SK-N-SH (cell line): ENCODE measurements at regions not wholly inside any gene's neighbourhood (a gene's known extent, or its start where the extent isn't known, plus 50 kb on each side); places are given as distances from the start of the nearest gene placed in this dataset.
A peak's percentile ranks its signal among the peaks of the same experiment; 100 is the strongest.

Source experiments
- CTCF ChIA-PET: fragments of 300-600, 350-600 bp; formaldehyde crosslinking; extraction: SDS; loops from one replicate; lab custom pipeline; 2021; lab: Yijun Ruan, JAX
- POLR2A ChIA-PET: fragments of 350-600 bp; sonication (Branson Sonifier 250); formaldehyde crosslinking; extraction: SDS; loops from one replicate; lab custom pipeline; 2020; ENCODE audit warnings: antibody characterized with exemption, inconsistent platforms; lab: Yijun Ruan, JAX
- DNase-seq: peaks from one replicate; pipeline ENCODE4 v3.0.0; 2012
- H2AFZ ChIP-seq: fragments of 200-600 bp; sonication (generic); 2 replicates; pipeline ENCODE4 v1.8.1; 2016; ENCODE audit warnings: antibody characterized with exemption, mild to moderate bottlenecking, low read depth
- H3F3A ChIP-seq: fragments of 200-600 bp; sonication (generic); replicated peaks from 2 replicates; pipeline ENCODE3; 2016; ENCODE audit warnings: antibody characterized with exemption, mild to moderate bottlenecking; ENCODE audit not compliant: insufficient read depth
- H3K27ac ChIP-seq, 2 experiments: fragments of 200-500 bp in 1 of 2; fragments of 200-600 bp in 1 of 2; sonication (Bioruptor generic) in 1 of 2; sonication (generic), shearing (Covaris generic) in 1 of 2; 2 replicates each; pipeline versions ENCODE4 v1.5.1 to v1.6.1; 2014 to 2016; ENCODE audit warnings: low read depth in 2 of 2, inconsistent platforms in 1 of 2, low read length in 1 of 2, mild to moderate bottlenecking in 1 of 2, mixed read lengths in 1 of 2
- H3K27me3 ChIP-seq: fragments of 200-600 bp; sonication (generic), shearing (Covaris generic); 2 replicates; pipeline ENCODE4 v1.6.1; 2016; ENCODE audit warnings: mixed run types; ENCODE audit not compliant: insufficient read depth
- H3K36me3 ChIP-seq, 2 experiments: fragments of 200-500 bp in 1 of 2; fragments of 200-600 bp in 1 of 2; sonication (Bioruptor generic) in 1 of 2; sonication (generic) in 1 of 2; replicated peaks in 1 of 2; 2 replicates each; pipeline versions ENCODE3 to v1.5.1; 2014 to 2016; ENCODE audit warnings: low read length in 1 of 2, mild to moderate bottlenecking in 1 of 2; ENCODE audit not compliant: insufficient read depth in 2 of 2, control insufficient read depth in 1 of 2
- H3K4me1 ChIP-seq, 2 experiments: fragments of 200-500 bp in 1 of 2; fragments of 200-600 bp in 1 of 2; sonication (Bioruptor generic) in 1 of 2; sonication (generic), shearing (Covaris generic) in 1 of 2; 2 replicates each; pipeline versions ENCODE4 v1.5.1 to v1.6.1; 2014 to 2016; ENCODE audit warnings: low read depth in 1 of 2, low read length in 1 of 2, mixed run types in 1 of 2; ENCODE audit not compliant: insufficient read depth in 2 of 2, control insufficient read depth in 1 of 2
- H3K4me2 ChIP-seq: fragments of 200-600 bp; sonication (generic), shearing (Covaris generic); 2 replicates; pipeline ENCODE4 v1.6.1; 2017; ENCODE audit warnings: mixed run types
- H3K4me3 ChIP-seq, 2 experiments: fragments of 200-500 bp in 1 of 2; fragments of 200-600 bp in 1 of 2; sonication (Bioruptor generic) in 1 of 2; sonication (generic), shearing (Covaris generic) in 1 of 2; 2 replicates each; pipeline versions ENCODE4 v1.5.1 to v1.8.1; 2014 to 2016; ENCODE audit warnings: low read depth in 2 of 2, inconsistent platforms in 1 of 2, low read length in 1 of 2, mild to moderate bottlenecking in 1 of 2, mixed read lengths in 1 of 2, moderate library complexity in 1 of 2
- H3K79me2 ChIP-seq: fragments of 200-600 bp; sonication (generic); 2 replicates; pipeline ENCODE4 v1.8.1; 2017; ENCODE audit warnings: mild to moderate bottlenecking; ENCODE audit not compliant: insufficient read depth
- H3K9ac ChIP-seq: fragments of 200-600 bp; sonication (generic); 2 replicates; pipeline ENCODE4 v1.6.1; 2017; ENCODE audit warnings: mixed run types
- H3K9me2 ChIP-seq: fragments of 200-600 bp; sonication (generic); 2 replicates; pipeline ENCODE4 v1.6.1; 2017; ENCODE audit warnings: mixed run types
- H3K9me3 ChIP-seq: fragments of 200-600 bp; sonication (generic); 2 replicates; pipeline ENCODE4 v1.6.1; 2017; ENCODE audit warnings: mixed run types, mild to moderate bottlenecking, moderate library complexity
- H4K20me1 ChIP-seq: fragments of 200-600 bp; sonication (generic); 2 replicates; pipeline ENCODE4 v1.6.1; 2017; ENCODE audit warnings: mild to moderate bottlenecking, mixed run types; ENCODE audit not compliant: insufficient read depth
- CHD2 ChIP-seq: fragments of 150-350 bp; IDR thresholded peaks from 2 replicates; pipeline ENCODE4 v1.6.1; 2018; ENCODE audit warnings: low read length; ENCODE audit not compliant: partially characterized antibody
- ELF1 ChIP-seq: IDR thresholded peaks from 2 replicates; pipeline ENCODE4 v1.4.0; 2012
- EP300 ChIP-seq, 2 experiments: IDR thresholded peaks; 2 replicates each; pipeline versions ENCODE4 v1.4.0 to v1.6.1; 2012; ENCODE audit warnings: borderline replicate concordance in 1 of 2, low read depth in 1 of 2, low read length in 1 of 2
- FOXJ3 ChIP-seq: sonication (generic); formaldehyde crosslinking; IDR thresholded peaks from 2 replicates; pipeline ENCODE4 v1.5.1; 2020; ENCODE audit warnings: mild to moderate bottlenecking, missing genetic modification reagents
- FOXM1 ChIP-seq: IDR thresholded peaks from 2 replicates; pipeline ENCODE4 v1.4.0; 2012; ENCODE audit warnings: low read depth, mild to moderate bottlenecking
- GATA2 ChIP-seq: sonication (generic); formaldehyde crosslinking; IDR thresholded peaks from 2 replicates; pipeline ENCODE4 v1.5.0; 2020; ENCODE audit warnings: mild to moderate bottlenecking, missing genetic modification reagents
- NFIC ChIP-seq: IDR thresholded peaks from 2 replicates; pipeline ENCODE4 v1.4.0; 2012; ENCODE audit warnings: borderline replicate concordance
- NRF1 ChIP-seq: IDR thresholded peaks from 2 replicates; pipeline ENCODE4 v1.6.1; 2012; ENCODE audit warnings: low read depth, mild to moderate bottlenecking, low read length
- PBX3 ChIP-seq: IDR thresholded peaks from 2 replicates; pipeline ENCODE4; 2012
- POLR2AphosphoS5 ChIP-seq: IDR thresholded peaks from 2 replicates; pipeline ENCODE4 v1.6.1; 2012; ENCODE audit warnings: low read depth, low read length
- RAD21 ChIP-seq: IDR thresholded peaks from 2 replicates; pipeline ENCODE4 v1.6.1; 2012; ENCODE audit warnings: mild to moderate bottlenecking, low read length
- RCOR1 ChIP-seq: fragments of 150-350 bp; IDR thresholded peaks from 2 replicates; pipeline ENCODE4 v1.6.1; 2017; ENCODE audit warnings: antibody characterized with exemption, low read length
- TAF1 ChIP-seq: IDR thresholded peaks from 2 replicates; pipeline ENCODE4 v1.6.1; 2012; ENCODE audit warnings: low read depth, mild to moderate bottlenecking, low read length, moderate library complexity, borderline replicate concordance
- TCF12 ChIP-seq: IDR thresholded peaks from 2 replicates; pipeline ENCODE4 v1.4.0; 2012
- ZBTB33 ChIP-seq: IDR thresholded peaks from 2 replicates; pipeline ENCODE4 v1.4.0; 2012; ENCODE audit warnings: low read depth, borderline replicate concordance
- WGBS: methylation state at CpG from one replicate; pipeline ENCODE4 v1.1.6; 2017; ENCODE audit warnings: low lambda C conversion rate; 5-methylcytosine and 5-hydroxymethylcytosine counted together
- TF ChIP-seq, protein P1 (sequence below): fragments of 200-600 bp; sonication (generic); IDR thresholded peaks from 2 replicates; pipeline ENCODE4 v1.6.1; 2017; ENCODE audit warnings: antibody characterized with exemption, mild to moderate bottlenecking, moderate library complexity

GRCh38 chr12:87120440-87120839, 864.2 kb upstream of the MGAT4C start:
- Histone ChIP-seq H3K27me3 (no peaks in the 10 kb centered on the region), H3K9ac (no peak overlapping the region), H3K9me2 (no peaks in the 10 kb centered on the region), H3K27ac (peak overlapping the region in 1 of 2 experiments; percentile 74; a peak in 1 of 4 replicates)
- TF ChIP-seq NFIC (peak; percentile 31; the same call in 1 of the 2 replicates), CHD2 (no peak)
- TF ChIP-seq, all 33 proteins: peak for 1
- Histone ChIP-seq H3K9me3 (no peaks in the 10 kb centered on the region), H3K79me2 (no peaks in the 10 kb centered on the region), H3K4me1 (no peaks in the 10 kb centered on the region; a peak in 1 of 4 replicates), H3K4me3 (no peak overlapping the region), H2AFZ (no peak overlapping the region), H3K4me2 (no peak overlapping the region), H4K20me1 (no peaks in the 10 kb centered on the region), H3K36me3 (no peaks in the 10 kb centered on the region), H3F3A (no peaks in the 10 kb centered on the region)
- POLR2A ChIA-PET, result no interaction called here
- DNase-seq, result no peak
- CTCF ChIA-PET, result interaction anchor here (1.5 kb wide), 1 partner anchor 36 kb away, joined by 3 read pairs; no protein-coding TSS in a partner anchor
- WGBS, result 80% methylated on average over 3 of the region's 3 CpGs

GRCh38 chr12:87119713-87120112, 863.5 kb upstream of the MGAT4C start:
- DNase-seq, result peak; percentile 22
- TF ChIP-seq CHD2 (peak; percentile 36), TAF1 (no peak), GATA2 (peak; percentile 80; the same call in 1 of the 2 replicates), EP300 (IDR thresholded peaks at IDR 0.05; ENCODE audit: borderline replicate concordance in 1 of 2, low read depth in 1 of 2, low read length in 1 of 2) (peak in 1 of 2 experiments; percentile 78; a peak in 2 of 4 replicates), RAD21 (peak; percentile 34; the same call in 1 of the 2 replicates), NFIC (no peak), FOXJ3 (no peak), POLR2AphosphoS5 (no peak), PBX3 (peak; percentile 27; the same call in 1 of the 2 replicates), RCOR1 (peak; percentile 88), NRF1 (no peak), FOXM1 (no peak), TCF12 (peak; percentile 59), ZBTB33 (no peak), ELF1 (no peak)
- TF ChIP-seq, protein P1, sequence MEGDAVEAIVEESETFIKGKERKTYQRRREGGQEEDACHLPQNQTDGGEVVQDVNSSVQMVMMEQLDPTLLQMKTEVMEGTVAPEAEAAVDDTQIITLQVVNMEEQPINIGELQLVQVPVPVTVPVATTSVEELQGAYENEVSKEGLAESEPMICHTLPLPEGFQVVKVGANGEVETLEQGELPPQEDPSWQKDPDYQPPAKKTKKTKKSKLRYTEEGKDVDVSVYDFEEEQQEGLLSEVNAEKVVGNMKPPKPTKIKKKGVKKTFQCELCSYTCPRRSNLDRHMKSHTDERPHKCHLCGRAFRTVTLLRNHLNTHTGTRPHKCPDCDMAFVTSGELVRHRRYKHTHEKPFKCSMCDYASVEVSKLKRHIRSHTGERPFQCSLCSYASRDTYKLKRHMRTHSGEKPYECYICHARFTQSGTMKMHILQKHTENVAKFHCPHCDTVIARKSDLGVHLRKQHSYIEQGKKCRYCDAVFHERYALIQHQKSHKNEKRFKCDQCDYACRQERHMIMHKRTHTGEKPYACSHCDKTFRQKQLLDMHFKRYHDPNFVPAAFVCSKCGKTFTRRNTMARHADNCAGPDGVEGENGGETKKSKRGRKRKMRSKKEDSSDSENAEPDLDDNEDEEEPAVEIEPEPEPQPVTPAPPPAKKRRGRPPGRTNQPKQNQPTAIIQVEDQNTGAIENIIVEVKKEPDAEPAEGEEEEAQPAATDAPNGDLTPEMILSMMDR, result no peak
- TF ChIP-seq, all 33 proteins: peak for 7
- POLR2A ChIA-PET, result no interaction called here
- Histone ChIP-seq H3K4me1 (no peaks in the 10 kb centered on the region; a peak in 1 of 4 replicates), H3K79me2 (no peaks in the 10 kb centered on the region), H3K27me3 (no peaks in the 10 kb centered on the region), H3K27ac (peak overlapping the region in 1 of 2 experiments; percentile 74; a peak in 1 of 4 replicates), H3K9me2 (no peaks in the 10 kb centered on the region), H2AFZ (no peak overlapping the region), H3K9me3 (no peaks in the 10 kb centered on the region), H3K4me3 (no peak overlapping the region), H3K4me2 (no peak overlapping the region), H3K9ac (no peak overlapping the region), H3F3A (no peaks in the 10 kb centered on the region), H3K36me3 (no peaks in the 10 kb centered on the region), H4K20me1 (no peaks in the 10 kb centered on the region)
- CTCF ChIA-PET, result interaction anchor here (0.9 to 1.5 kb wide), 2 partner anchors 17 to 35 kb away, joined by 3 read pairs; no protein-coding TSS in a partner anchor
